GM19452 (cell line): ENCODE measurements at regions not wholly inside any gene's neighbourhood (a gene's known extent, or its start where the extent isn't known, plus 50 kb on each side); places are given as distances from the start of the nearest gene placed in this dataset.

Source experiments
- ATAC-seq: cut with Tn5 transposase; IDR thresholded peaks from one replicate; pipeline ENCODE4 v1.9.1; 2021; ENCODE audit not compliant: unreplicated experiment

GRCh38 chr12:88955531-88955930 lies 375.3 kb upstream of the KITLG start:
- no peak for ATAC-seq

GRCh38 chr12:88953029-88953586 lies 372.8 kb upstream of the KITLG start:
- ATAC-seq: no peak

GRCh38 chr12:88952562-88952942 lies 372.3 kb upstream of the KITLG start:
- no peak for ATAC-seq

GRCh38 chr12:88951860-88952561 lies 371.7 kb upstream of the KITLG start:
- no peak for ATAC-seq

GRCh38 chr12:88951177-88951576 lies 370.9 kb upstream of the KITLG start:
- ATAC-seq: no peak

GRCh38 chr12:88947486-88948043 lies 367.3 kb upstream of the KITLG start:
- no peak for ATAC-seq

GRCh38 chr12:88946372-88946997 lies 366.2 kb upstream of the KITLG start:
- ATAC-seq: no peak

- no peak for ATAC-seq
Observed at GRCh38 chr12:88945051-88945732, 364.9 kb upstream of the KITLG start.

GRCh38 chr12:88944397-88944796 lies 364.1 kb upstream of the KITLG start:
- no peak for ATAC-seq

GRCh38 chr12:88940854-88941253 lies 360.6 kb upstream of the KITLG start:
- ATAC-seq: no peak

GRCh38 chr12:88935856-88936255 lies 355.6 kb upstream of the KITLG start:
- no peak for ATAC-seq

- ATAC-seq: no peak
Observed at GRCh38 chr12:88934163-88934747, 354.0 kb upstream of the KITLG start.

- ATAC-seq: no peak
Observed at GRCh38 chr12:88932457-88932856, 352.2 kb upstream of the KITLG start.

- no peak for ATAC-seq
Observed at GRCh38 chr12:88931598-88931997, 351.3 kb upstream of the KITLG start.

GRCh38 chr12:88925454-88925853 lies 345.2 kb upstream of the KITLG start:
- ATAC-seq: no peak

- ATAC-seq: no peak
Observed at GRCh38 chr12:88924162-88924561, 343.9 kb upstream of the KITLG start.

GRCh38 chr12:88923631-88924030 lies 343.4 kb upstream of the KITLG start:
- ATAC-seq: no peak

GRCh38 chr12:88922816-88923215 lies 342.5 kb upstream of the KITLG start:
- ATAC-seq: no peak

GRCh38 chr12:88921890-88922532 lies 341.7 kb upstream of the KITLG start:
- ATAC-seq: no peak

GRCh38 chr12:88921434-88921833 lies 341.2 kb upstream of the KITLG start:
- ATAC-seq: no peak

- no peak for ATAC-seq
Observed at GRCh38 chr12:88918161-88918560, 337.9 kb upstream of the KITLG start.
